ENCODE measurements at regions not wholly inside any gene's neighbourhood (a gene's known extent, or its start where the extent isn't known, plus 50 kb on each side); places are given as distances from the start of the nearest gene placed in this dataset.

DNA sequence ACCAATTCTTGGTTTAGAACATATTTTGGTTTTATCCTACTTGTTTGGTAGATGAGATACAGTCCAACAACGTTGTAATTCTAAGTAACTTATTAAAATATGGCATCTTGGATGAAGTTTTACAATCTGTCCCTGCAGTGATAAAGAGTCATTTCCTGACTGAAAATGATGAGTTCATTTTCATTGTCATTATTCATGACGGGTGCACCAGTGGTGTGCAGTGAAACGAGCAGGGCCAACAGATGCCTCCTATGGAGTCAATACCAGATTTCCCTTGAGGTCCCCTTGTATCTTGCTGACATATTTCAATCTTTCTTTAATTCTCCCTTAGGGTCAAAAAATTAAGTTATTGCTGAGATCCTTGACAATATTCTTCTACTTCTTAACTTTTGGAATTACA is 438.5 kb downstream of the LRIG3 start:
- no peak for DNase-seq
- intact Hi-C loops (cut with micrococcal nuclease): loop anchor here (5.0 kb wide), 1 partner anchor 50 kb away; no protein-coding TSS in a partner anchor
- no TSS peak for BruUV-seq (replicated peaks)
- Histone ChIP-seq H3F3A (ENCODE audit: low read length, unreplicated experiment) (no peaks in the 10 kb centered on the region), H3K27ac (ENCODE audit: low read length) (no peak overlapping the region), H3K4me3 (ENCODE audit: low read length) (no peak overlapping the region), H2AFZ (ENCODE audit: low read length) (0 out of 2 replicates have a peak overlapping the region, but pooled peaks have one; percentile 14), H3K4me1 (ENCODE audit: insufficient read depth, low read length) (peaks cover 6% of the 10 kb centered on the region; the same call in 1 of the 2 replicates), H3K36me3 (ENCODE audit: low read depth, low read length) (no peaks in the 10 kb centered on the region), H3K9me2 (replicated peaks; ENCODE audit: low read length) (no peaks in the 10 kb centered on the region), H3K27me3 (ENCODE audit: low read length) (no peaks in the 10 kb centered on the region), H3K9me3 (ENCODE audit: low read length) (no peaks in the 10 kb centered on the region), H3K4me2 (ENCODE audit: low read length) (no peak overlapping the region), H3K9ac (ENCODE audit: low read length) (no peak overlapping the region), H4K20me1 (ENCODE audit: low read length) (no peaks in the 10 kb centered on the region), H3K79me2 (ENCODE audit: low read length) (no peaks in the 10 kb centered on the region)
- TF ChIP-seq CTCF (conservative IDR thresholded peaks at IDR 0.05; ENCODE audit: low read depth, low read length): no peak
- no peak for TF ChIP-seq EZH2phosphoT487 (IDR thresholded peaks at IDR 0.05; ENCODE audit: borderline replicate concordance, low read length)
- TF ChIP-seq EZH2 (IDR thresholded peaks at IDR 0.05; ENCODE audit: low read length, unreplicated experiment): no peak
- no peak for ATAC-seq
- CTCF ChIA-PET: no interaction called here
- POLR2A ChIA-PET (ENCODE audit: unreplicated experiment): no interaction called here

DNA sequence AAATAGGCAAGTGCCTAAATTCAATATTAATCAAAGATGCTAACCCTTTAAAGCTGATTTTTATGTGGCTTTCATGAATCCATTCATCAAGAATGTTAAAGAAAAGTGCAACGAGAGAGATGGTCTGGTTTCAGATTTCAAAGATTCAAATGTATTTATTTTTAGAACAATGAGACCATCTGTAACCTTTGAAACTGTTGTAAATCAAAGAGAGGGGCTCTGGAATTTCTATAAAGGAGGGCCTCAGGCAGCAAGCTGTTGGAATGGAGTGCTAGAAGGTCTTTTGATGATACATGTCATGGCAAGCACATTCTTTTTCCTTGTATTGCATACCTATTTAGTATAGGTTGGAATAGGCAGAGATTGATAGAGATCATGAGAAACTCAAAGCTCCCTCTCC is 433.0 kb downstream of the LRIG3 start:
- DNase-seq (no peak), ATAC-seq (no peak)
- no peak overlapping the region for H3K4me2 ChIP-seq (ENCODE audit: low read length)
- H3K9me2 ChIP-seq (replicated peaks; ENCODE audit: low read length): no peaks in the 10 kb centered on the region
- H4K20me1 ChIP-seq (ENCODE audit: low read length): no peaks in the 10 kb centered on the region
- H3F3A ChIP-seq (ENCODE audit: low read length, unreplicated experiment): no peaks in the 10 kb centered on the region
- no peak for TF ChIP-seq EZH2phosphoT487 (IDR thresholded peaks at IDR 0.05; ENCODE audit: borderline replicate concordance, low read length)
- no peak for TF ChIP-seq EZH2 (IDR thresholded peaks at IDR 0.05; ENCODE audit: low read length, unreplicated experiment)
- TF ChIP-seq CTCF (conservative IDR thresholded peaks at IDR 0.05; ENCODE audit: low read depth, low read length): no peak
- no peak overlapping the region for H3K9ac ChIP-seq (ENCODE audit: low read length)
- no peaks in the 10 kb centered on the region for H3K36me3 ChIP-seq (ENCODE audit: low read depth, low read length)
- H3K27ac ChIP-seq (ENCODE audit: low read length): no peak overlapping the region
- no peak overlapping the region for H2AFZ ChIP-seq (ENCODE audit: low read length)
- H3K9me3 ChIP-seq (ENCODE audit: low read length): no peaks in the 10 kb centered on the region
- intact Hi-C loops (cut with micrococcal nuclease): no loop called here
- H3K27me3 ChIP-seq (ENCODE audit: low read length): no peaks in the 10 kb centered on the region
- BruUV-seq (replicated peaks): no TSS peak
- peaks cover 6% of the 10 kb centered on the region; the same call in 1 of the 2 replicates for H3K4me1 ChIP-seq (ENCODE audit: insufficient read depth, low read length)
- CTCF ChIA-PET: interaction anchor here (0.7 kb wide), 1 partner anchor 105 kb away, joined by 3 read pairs; no protein-coding TSS in a partner anchor
- no peaks in the 10 kb centered on the region for H3K79me2 ChIP-seq (ENCODE audit: low read length)
- H3K4me3 ChIP-seq (ENCODE audit: low read length): no peak overlapping the region
- POLR2A ChIA-PET (ENCODE audit: unreplicated experiment): no interaction called here

DNA sequence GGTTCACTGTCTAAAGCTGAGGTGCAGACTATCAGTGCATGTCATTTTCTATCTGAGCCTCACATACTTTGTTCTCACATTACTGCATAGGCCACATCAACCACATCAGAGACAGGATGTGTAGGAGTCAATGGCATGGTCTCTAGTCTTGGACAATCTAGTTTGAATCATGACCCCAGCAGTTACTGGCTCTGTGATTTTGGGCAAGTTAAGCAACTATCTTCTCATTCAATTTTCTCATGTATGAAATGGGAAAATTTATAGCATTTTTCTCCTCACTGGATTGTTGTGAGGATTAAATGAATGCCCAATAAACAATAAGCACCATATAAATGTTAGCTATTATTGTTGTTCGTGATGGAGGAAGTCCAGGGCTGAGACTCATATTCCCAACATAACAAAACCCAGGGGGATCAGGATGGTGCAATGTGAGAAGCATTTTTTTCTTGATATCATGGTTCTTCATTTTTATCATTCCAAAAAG is 432.6 kb downstream of the LRIG3 start:
- no peak for DNase-seq
- Histone ChIP-seq H3K4me2 (ENCODE audit: low read length) (no peak overlapping the region), H3K27ac (ENCODE audit: low read length) (no peak overlapping the region), H3K9ac (ENCODE audit: low read length) (no peak overlapping the region), H3K4me3 (ENCODE audit: low read length) (no peak overlapping the region), H3K9me2 (replicated peaks; ENCODE audit: low read length) (no peaks in the 10 kb centered on the region), H3K27me3 (ENCODE audit: low read length) (no peaks in the 10 kb centered on the region), H3K36me3 (ENCODE audit: low read depth, low read length) (no peaks in the 10 kb centered on the region), H3K9me3 (ENCODE audit: low read length) (no peaks in the 10 kb centered on the region), H4K20me1 (ENCODE audit: low read length) (no peaks in the 10 kb centered on the region), H2AFZ (ENCODE audit: low read length) (no peak overlapping the region), H3F3A (ENCODE audit: low read length, unreplicated experiment) (no peaks in the 10 kb centered on the region), H3K4me1 (ENCODE audit: insufficient read depth, low read length) (peaks cover 6% of the 10 kb centered on the region; the same call in 1 of the 2 replicates), H3K79me2 (ENCODE audit: low read length) (no peaks in the 10 kb centered on the region)
- BruUV-seq (replicated peaks): no TSS peak
- intact Hi-C loops (cut with micrococcal nuclease): no loop called here
- ATAC-seq: no peak
- CTCF ChIA-PET: interaction anchor here (0.7 kb wide), 1 partner anchor 105 kb away, joined by 3 read pairs; no protein-coding TSS in a partner anchor
- POLR2A ChIA-PET (ENCODE audit: unreplicated experiment): no interaction called here
- no peak for TF ChIP-seq EZH2phosphoT487 (IDR thresholded peaks at IDR 0.05; ENCODE audit: borderline replicate concordance, low read length)
- TF ChIP-seq CTCF (conservative IDR thresholded peaks at IDR 0.05; ENCODE audit: low read depth, low read length): no peak
- TF ChIP-seq EZH2 (IDR thresholded peaks at IDR 0.05; ENCODE audit: low read length, unreplicated experiment): no peak
